ENCODE measurements at regions not wholly inside any gene's neighbourhood (a gene's known extent, or its start where the extent isn't known, plus 50 kb on each side); places are given as distances from the start of the nearest gene placed in this dataset.

DNA sequence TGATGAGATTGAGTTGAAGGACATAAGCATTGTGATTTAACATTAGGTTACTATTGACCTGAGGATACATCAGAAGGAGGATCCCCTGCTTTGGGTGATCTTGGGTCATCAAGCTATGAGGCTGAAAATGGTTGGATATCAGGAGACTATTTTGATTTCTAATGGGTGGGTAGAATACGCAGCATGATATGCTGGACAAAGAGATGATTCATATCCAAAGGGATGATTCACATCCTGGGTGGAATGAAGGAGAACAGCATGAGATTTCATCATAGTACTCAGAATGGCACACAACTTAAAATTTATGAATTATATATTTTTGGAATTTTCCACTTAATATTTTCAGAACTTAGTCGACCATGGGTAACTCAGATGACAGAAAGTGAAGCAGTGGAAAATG is 1759.5 kb upstream of the C9orf72 start:
- intact Hi-C loops (cut with DNase I; ENCODE audit: low total_unique reads) = no loop called here
- TF ChIP-seq, protein P1, sequence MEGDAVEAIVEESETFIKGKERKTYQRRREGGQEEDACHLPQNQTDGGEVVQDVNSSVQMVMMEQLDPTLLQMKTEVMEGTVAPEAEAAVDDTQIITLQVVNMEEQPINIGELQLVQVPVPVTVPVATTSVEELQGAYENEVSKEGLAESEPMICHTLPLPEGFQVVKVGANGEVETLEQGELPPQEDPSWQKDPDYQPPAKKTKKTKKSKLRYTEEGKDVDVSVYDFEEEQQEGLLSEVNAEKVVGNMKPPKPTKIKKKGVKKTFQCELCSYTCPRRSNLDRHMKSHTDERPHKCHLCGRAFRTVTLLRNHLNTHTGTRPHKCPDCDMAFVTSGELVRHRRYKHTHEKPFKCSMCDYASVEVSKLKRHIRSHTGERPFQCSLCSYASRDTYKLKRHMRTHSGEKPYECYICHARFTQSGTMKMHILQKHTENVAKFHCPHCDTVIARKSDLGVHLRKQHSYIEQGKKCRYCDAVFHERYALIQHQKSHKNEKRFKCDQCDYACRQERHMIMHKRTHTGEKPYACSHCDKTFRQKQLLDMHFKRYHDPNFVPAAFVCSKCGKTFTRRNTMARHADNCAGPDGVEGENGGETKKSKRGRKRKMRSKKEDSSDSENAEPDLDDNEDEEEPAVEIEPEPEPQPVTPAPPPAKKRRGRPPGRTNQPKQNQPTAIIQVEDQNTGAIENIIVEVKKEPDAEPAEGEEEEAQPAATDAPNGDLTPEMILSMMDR (IDR thresholded peaks at IDR 0.05) = no peak
- TF ChIP-seq POLR2A (IDR thresholded peaks at IDR 0.05) = no peak
- no peak for DNase-seq (ENCODE audit: low spot score in 2 of 2)
- 59 to 67% methylated on average over 2 of the region's 2 CpGs for WGBS, 2 donors
- H3K4me3 ChIP-seq (ENCODE audit: low read depth, poor library complexity, severe bottlenecking) = no peak overlapping the region

DNA sequence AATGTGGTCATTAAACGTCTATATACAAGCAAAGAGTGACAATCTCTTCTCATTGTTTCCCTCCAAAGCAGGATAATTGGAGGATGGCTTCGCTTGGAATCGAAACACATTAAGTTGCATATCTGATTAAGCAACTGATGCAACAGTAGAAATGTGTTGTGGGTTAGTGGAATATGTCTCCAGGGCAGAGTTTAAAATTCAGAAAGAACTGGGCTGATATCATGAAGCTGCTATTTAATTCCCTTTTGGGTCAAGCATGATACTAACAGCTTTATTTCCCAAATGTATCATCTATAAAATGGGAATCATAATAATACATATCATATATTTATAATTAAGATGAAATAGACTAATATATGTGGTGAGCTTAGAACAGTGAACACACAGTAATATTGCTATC is 1763.0 kb upstream of the C9orf72 start:
- TF ChIP-seq, protein P1 (IDR thresholded peaks at IDR 0.05) = no peak
- TF ChIP-seq POLR2A (IDR thresholded peaks at IDR 0.05) = no peak
- intact Hi-C loops (cut with DNase I; ENCODE audit: low total_unique reads) = no loop called here
- no peak for DNase-seq (ENCODE audit: low spot score in 2 of 2)
- WGBS, 2 donors = 81 to 90% methylated on average over 3 of the region's 3 CpGs
- H3K4me3 ChIP-seq (ENCODE audit: low read depth, poor library complexity, severe bottlenecking) = no peak overlapping the region

DNA sequence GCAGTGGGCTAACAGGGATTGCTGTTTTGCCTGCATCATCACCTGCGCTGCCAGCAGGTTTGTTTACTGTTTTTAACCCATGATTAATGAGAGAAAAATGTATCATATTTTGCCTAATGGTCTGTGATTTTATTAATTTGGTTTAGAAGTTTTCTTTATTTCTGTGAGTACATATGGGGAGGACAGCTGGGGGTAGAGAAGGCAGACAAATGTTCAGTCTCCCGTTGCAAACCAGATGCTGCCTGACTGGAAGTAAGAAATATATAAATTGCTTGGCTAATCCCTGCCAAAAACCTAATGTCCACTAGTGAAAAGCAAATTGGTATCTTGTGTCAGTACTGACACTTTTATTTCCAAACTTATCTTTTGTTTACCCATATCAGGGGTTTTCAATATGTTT is 1766.1 kb upstream of the C9orf72 start:
- intact Hi-C loops (cut with DNase I; ENCODE audit: low total_unique reads) = no loop called here
- DNase-seq (ENCODE audit: low spot score in 2 of 2) = no peak
- TF ChIP-seq POLR2A (IDR thresholded peaks at IDR 0.05) = no peak
- TF ChIP-seq, protein P1 (IDR thresholded peaks at IDR 0.05) = no peak
- 62 to 65% methylated on average over 2 of the region's 2 CpGs for WGBS, 2 donors
- no peak overlapping the region for H3K4me3 ChIP-seq (ENCODE audit: low read depth, poor library complexity, severe bottlenecking)

DNA sequence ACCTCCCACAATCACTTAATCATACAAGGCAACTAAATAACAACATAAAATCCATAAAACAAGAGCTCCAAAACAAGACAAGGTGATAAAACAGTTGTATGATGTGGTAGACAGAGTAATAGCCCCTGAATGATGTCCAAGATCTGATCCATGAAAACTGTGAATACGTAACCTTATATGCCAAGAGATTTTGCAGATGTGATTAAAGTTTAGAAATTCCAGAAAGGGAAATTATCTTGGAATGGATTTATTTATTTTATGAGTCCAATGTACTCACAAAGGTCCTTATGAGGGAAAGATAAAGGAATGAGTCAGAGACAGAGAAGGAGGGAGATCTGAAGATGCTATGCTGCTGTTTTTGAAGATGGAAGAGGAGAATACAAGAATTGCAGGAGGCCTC is 1775.7 kb upstream of the C9orf72 start:
- intact Hi-C loops (cut with DNase I; ENCODE audit: low total_unique reads) = no loop called here
- TF ChIP-seq POLR2A (IDR thresholded peaks at IDR 0.05) = no peak
- TF ChIP-seq, protein P1 (IDR thresholded peaks at IDR 0.05) = no peak
- no peak overlapping the region for H3K4me3 ChIP-seq (ENCODE audit: low read depth, poor library complexity, severe bottlenecking)
- WGBS, 2 donors = 79 to 82% methylated on average over 1 of the region's 1 CpG
- DNase-seq (ENCODE audit: low spot score in 2 of 2) = no peak

DNA sequence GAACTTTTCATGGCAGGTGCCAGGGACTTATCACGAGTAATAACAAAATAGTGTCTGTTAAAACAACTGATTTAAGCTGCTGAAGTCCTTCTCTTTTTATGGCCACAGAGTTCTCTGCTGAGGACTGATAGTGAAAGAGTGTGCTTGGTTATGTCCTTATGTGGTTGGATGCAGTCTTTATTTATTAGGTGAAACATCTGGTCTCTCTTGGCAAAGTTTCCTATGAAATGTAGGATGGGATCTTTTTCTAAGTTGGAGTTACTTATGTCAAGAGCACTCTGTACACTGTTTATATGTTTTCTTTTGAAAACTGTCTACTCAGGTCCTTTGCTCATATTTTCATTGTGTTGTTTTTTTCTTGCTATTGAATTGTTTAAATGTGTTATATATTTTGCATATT is 1816.1 kb upstream of the C9orf72 start:
- no peak for DNase-seq (ENCODE audit: low spot score in 2 of 2)
- 52 to 62% methylated on average over 1 of the region's 1 CpG for WGBS, 2 donors
- no peak overlapping the region for H3K4me3 ChIP-seq (ENCODE audit: low read depth, poor library complexity, severe bottlenecking)
- no peak for TF ChIP-seq POLR2A (IDR thresholded peaks at IDR 0.05)
- TF ChIP-seq, protein P1 (IDR thresholded peaks at IDR 0.05) = no peak
- intact Hi-C loops (cut with DNase I; ENCODE audit: low total_unique reads) = no loop called here

DNA sequence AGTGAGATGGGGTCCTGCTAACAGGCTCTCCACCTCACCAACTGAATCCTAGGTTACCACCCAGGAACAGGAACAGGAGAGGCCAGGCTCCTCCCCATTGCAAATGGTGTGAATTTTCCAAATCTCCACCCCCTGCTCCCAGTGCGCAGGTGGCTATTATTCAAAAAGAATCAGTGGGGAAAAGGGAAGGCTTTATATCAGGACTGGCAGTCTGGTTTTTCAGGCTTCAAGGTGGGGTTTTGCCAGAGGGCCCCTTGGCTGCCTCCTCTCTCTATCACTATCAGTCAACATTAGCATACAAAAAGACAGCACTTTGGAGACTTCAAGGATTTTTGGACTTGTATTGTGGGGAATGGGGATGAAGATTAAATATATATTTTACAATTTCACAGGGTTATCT is 1817.6 kb upstream of the C9orf72 start:
- TF ChIP-seq, protein P1 (IDR thresholded peaks at IDR 0.05) = no peak
- no peak for TF ChIP-seq POLR2A (IDR thresholded peaks at IDR 0.05)
- intact Hi-C loops (cut with DNase I; ENCODE audit: low total_unique reads) = no loop called here
- no peak for DNase-seq (ENCODE audit: low spot score in 2 of 2)
- H3K4me3 ChIP-seq (ENCODE audit: low read depth, poor library complexity, severe bottlenecking) = no peak overlapping the region
- 83 to 87% methylated on average over 1 of the region's 1 CpG for WGBS, 2 donors

Measured in lower leg skin (tissue), 4 donors.